ENCODE measurements at regions not wholly inside any gene's neighbourhood (a gene's known extent, or its start where the extent isn't known, plus 50 kb on each side); places are given as distances from the start of the nearest gene placed in this dataset.
"Not testable (repeated sequence)": the region's sequence is repeated elsewhere in the genome, so short reads cannot be mapped to it uniquely, and the experiment has no call there.

DNA sequence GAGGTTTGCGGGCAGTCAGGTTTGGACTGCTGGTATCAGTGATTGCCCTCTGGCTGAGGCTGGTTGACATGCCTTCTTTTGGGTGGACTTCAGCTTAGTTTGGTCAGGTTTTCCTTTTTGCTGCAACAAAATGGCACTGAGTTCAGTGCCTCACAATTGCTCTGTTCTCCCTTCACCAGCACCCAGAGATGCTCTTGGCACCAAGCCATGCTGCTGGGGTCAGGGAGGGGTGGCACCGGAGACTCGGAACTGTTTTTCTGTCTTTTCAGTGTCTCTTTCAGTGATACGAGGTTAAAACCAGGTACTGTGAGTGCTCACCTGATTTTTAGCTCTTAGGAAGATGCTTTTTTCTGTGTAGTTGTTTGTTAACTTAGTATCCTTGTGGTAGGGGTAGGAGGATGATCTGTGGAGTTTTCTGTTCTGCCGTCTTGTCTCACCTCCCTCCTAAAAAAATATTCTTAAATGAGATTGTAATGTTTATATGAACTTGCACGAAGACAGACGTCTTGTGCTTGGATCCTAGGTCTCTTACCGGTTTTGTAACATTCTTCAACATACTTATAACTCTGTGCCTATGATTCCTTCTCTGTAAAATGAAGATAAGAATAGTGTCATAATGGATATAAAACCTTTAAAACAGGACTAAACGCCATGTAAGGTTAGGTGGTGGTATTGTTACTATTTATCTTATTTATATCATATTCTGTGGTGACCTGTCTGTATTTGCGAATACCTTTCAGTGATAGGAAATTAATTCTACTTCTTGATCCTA is 160.6 kb downstream of the POTEM start:
- DNase-seq; H3K9me3 ChIP-seq; H3K4me1 ChIP-seq; H3K27ac ChIP-seq; H3K36me3 ChIP-seq; H3K27me3 ChIP-seq; intact Hi-C loops (cut with DNase I; ENCODE audit: low total_unique reads); H3K4me3 ChIP-seq: not testable (repeated sequence)
- 68 to 80% (median 75%) methylated on average over 9 to 10 of the region's 10 CpGs for WGBS, 5 donors

GRCh38 chr14:19131553-19131952 is 164.3 kb downstream of the POTEM start:
- DNase-seq; H3K27ac ChIP-seq; H3K9me3 ChIP-seq; intact Hi-C loops (cut with DNase I; ENCODE audit: low total_unique reads); H3K36me3 ChIP-seq; H3K4me3 ChIP-seq; H3K4me1 ChIP-seq; H3K27me3 ChIP-seq: not testable (repeated sequence)
- 88 to 100% (median 92%) methylated on average over 1 to 2 of the region's 12 CpGs; no CpG with 5 or more reads in 2 of the 5 donors for WGBS, 5 donors

DNA sequence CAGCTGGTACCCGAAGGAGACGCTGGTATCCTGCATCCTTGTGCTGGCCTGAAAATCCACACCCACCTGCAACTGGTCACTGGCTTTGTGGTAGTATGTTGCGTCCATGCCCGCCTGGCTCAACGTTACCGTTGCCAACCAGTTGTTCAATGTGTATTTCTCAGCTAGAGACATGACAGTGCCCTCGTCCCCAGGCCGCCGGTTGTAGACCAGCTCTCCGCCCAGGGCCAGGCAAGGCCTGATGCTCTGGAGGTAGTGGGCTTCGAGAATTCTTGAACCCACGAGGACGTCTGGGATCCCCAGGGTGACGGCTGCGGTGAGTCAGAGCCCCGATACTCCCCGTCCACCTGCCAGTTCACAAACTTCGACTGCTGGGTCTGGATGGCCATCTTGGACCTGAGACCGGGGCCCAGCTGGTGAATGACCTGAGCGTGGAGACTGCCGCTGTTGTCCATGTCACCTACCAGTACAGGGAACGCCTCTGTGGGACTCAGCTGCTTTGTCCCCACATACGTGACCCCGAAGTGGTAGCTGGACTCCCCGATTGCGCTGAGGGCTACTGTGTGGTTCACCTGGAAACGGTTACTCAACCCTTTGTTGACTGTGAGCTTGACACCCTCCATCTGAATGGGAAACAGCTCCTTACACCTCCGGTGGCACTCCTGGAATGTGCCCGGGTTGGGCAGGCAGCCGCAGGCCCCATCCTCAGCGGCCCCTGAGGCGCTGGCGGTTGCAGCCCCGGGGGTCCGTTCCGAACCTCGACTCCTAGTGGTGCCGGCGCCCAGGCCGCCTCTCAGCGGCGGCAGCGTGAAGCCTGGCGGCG is 165.0 kb downstream of the POTEM start:
- H3K9me3 ChIP-seq; H3K4me1 ChIP-seq; intact Hi-C loops (cut with DNase I; ENCODE audit: low total_unique reads); H3K4me3 ChIP-seq; H3K36me3 ChIP-seq; H3K27ac ChIP-seq; H3K27me3 ChIP-seq; DNase-seq: not testable (repeated sequence)
- 84 to 90% (median 89%) methylated on average over 7 to 29 of the region's 45 CpGs; no CpG with 5 or more reads in 2 of the 5 donors for WGBS, 5 donors

- H3K4me3 ChIP-seq; H3K36me3 ChIP-seq; H3K9me3 ChIP-seq; H3K27ac ChIP-seq; intact Hi-C loops (cut with DNase I; ENCODE audit: low total_unique reads); DNase-seq; H3K27me3 ChIP-seq; H3K4me1 ChIP-seq: not testable (repeated sequence)
- 94% methylated on average over 3 of the region's 22 CpGs; no CpG with 5 or more reads in 4 of the 5 donors for WGBS, 5 donors
These were observed 165.5 kb downstream of the POTEM start for GRCh38 chr14:19132836-19133120.

DNA sequence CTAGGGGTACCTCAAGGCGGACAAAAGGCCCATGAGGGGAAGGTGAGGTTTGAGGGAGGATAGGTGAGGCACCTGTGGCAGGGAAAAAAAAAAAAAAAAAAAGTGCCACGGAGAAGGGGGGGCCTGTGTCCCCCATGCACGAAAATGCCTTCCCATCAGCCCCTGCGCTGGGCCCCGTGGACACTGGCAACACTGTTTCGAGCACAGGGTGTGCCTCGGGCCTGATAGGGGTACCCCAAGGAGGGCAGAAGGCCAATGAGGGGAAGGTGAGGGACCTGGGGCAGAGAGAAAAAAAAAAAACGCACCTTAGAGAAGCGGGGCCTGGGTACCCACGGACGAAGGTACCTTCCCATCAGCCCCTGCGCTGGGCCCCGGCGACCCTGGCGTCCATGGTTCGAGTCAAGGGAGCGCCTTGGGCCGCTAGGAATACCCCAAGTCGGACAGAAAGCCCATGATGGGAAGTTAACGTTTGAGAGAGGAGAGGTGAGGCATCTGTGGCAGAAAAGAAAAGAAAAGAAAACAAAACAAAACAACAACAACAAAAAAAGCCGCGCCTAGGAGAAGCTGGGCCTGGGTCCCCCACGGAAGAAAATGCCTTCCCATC is 190.0 kb downstream of the POTEM start:
- 69 to 78% (median 71%) methylated on average over 2 to 14 of the region's 23 CpGs for WGBS, 5 donors
- DNase-seq; H3K4me1 ChIP-seq; H3K36me3 ChIP-seq; H3K27ac ChIP-seq; intact Hi-C loops (cut with DNase I; ENCODE audit: low total_unique reads); H3K27me3 ChIP-seq; H3K4me3 ChIP-seq: not testable (repeated sequence)
- H3K9me3 ChIP-seq = peaks cover 0 to 17% (median 4%) of the 10 kb centered on the region in 4 donors

DNA sequence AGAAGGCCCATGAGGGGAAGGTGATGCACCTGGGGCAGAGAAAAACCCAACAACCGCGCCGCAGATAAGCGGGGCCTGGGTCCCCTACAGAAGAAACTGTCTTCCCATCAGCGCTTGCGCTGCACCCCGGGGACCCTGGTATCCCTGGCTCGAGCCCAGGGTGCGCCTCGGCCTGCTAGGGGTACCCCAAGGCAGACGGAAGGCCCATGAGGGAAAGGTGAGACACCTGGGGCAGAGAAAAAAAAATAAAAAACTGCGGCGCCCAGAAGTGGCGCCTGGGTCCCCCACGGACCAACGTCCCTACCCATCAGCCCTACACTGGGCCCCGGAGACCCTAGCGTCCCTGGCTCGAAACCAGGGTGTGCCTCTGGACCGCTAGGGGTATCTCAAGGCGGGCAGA is 190.8 kb downstream of the POTEM start:
- not testable (repeated sequence) for DNase-seq
- WGBS, 5 donors = 75 to 81% (median 77%) methylated on average over 10 to 17 of the region's 21 CpGs
- H3K9me3 ChIP-seq = peaks cover 0 to 20% (median 4%) of the 10 kb centered on the region in 4 donors

DNA sequence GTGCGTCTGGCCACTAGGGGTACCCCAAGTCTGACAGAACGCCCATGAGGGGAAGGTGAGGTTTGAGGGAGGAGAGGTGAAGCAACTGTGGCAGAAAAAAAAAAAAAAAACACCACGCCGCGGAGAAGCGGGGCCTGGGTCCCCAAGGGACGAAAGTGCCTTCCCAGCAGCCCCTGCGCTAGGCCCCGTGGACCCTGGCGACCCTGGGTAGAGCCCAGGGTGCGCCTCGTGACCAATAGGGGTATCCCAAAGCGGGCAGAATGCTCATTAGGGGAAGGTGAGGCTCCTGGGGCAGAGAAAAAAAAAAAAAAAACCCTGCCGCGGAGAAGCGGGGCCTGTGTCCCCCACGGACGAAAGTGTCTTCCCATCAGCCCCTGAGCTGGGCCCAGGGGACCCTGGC is 191.4 kb downstream of the POTEM start:
- WGBS, 5 donors = 60 to 100% (median 79%) methylated on average over 1 to 16 of the region's 18 CpGs; no CpG with 5 or more reads in 1 of the 5 donors
- H3K9me3 ChIP-seq = peaks cover 0 to 20% (median 4%) of the 10 kb centered on the region in 4 donors
- H3K27ac ChIP-seq; DNase-seq; H3K27me3 ChIP-seq; H3K4me1 ChIP-seq; intact Hi-C loops (cut with DNase I; ENCODE audit: low total_unique reads); H3K4me3 ChIP-seq; H3K36me3 ChIP-seq: not testable (repeated sequence)

More for the DNA sequence above, 190.8 kb downstream of the POTEM start:
- H3K36me3 ChIP-seq; H3K4me1 ChIP-seq; H3K4me3 ChIP-seq; intact Hi-C loops (cut with DNase I; ENCODE audit: low total_unique reads); H3K27me3 ChIP-seq; H3K27ac ChIP-seq: not testable (repeated sequence)

GRCh38 chr14:19159003-19159625 is 191.9 kb downstream of the POTEM start:
- H3K4me3 ChIP-seq; H3K27me3 ChIP-seq; H3K36me3 ChIP-seq; DNase-seq; H3K27ac ChIP-seq; intact Hi-C loops (cut with DNase I; ENCODE audit: low total_unique reads); H3K4me1 ChIP-seq: not testable (repeated sequence)
- WGBS, 5 donors = 66 to 75% (median 73%) methylated on average over 11 to 23 of the region's 23 CpGs; no CpG with 5 or more reads in 1 of the 5 donors
- peaks cover 0 to 26% (median 4%) of the 10 kb centered on the region in 4 donors for H3K9me3 ChIP-seq

DNA sequence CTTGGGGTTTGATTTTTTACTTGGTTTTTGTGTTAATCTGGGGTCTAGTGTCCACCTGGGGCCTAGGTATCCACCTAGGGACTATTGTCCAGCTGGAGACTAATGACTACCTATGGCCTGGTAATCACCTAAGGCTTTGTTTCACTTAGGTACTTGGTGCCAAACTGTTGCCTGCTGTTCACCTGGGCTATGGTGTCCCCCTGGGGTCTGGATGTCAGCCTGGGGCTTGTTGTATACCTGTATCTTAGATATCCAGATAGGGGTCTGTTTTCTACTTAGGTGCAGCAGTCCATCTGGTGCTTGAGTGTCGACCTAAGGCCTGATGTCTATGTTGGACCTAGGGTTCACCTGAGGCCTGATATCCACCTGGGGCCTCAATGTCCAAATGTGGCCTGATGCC is 193.1 kb downstream of the POTEM start:
- 80% methylated on average over 1 of the region's 1 CpG; no CpG with 5 or more reads in 4 of the 5 donors for WGBS, 5 donors
- H3K27me3 ChIP-seq; H3K27ac ChIP-seq; H3K4me3 ChIP-seq; intact Hi-C loops (cut with DNase I; ENCODE audit: low total_unique reads); H3K36me3 ChIP-seq; H3K4me1 ChIP-seq; DNase-seq: not testable (repeated sequence)
- peaks cover 0 to 30% (median 4%) of the 10 kb centered on the region in 4 donors for H3K9me3 ChIP-seq

- H3K4me3 ChIP-seq; DNase-seq; H3K27ac ChIP-seq; H3K27me3 ChIP-seq; intact Hi-C loops (cut with DNase I; ENCODE audit: low total_unique reads); H3K4me1 ChIP-seq; H3K36me3 ChIP-seq: not testable (repeated sequence)
- 75 to 80% (median 77%) methylated on average over 5 to 6 of the region's 6 CpGs for WGBS, 5 donors
- peaks cover 0 to 34% (median 4%) of the 10 kb centered on the region in 4 donors for H3K9me3 ChIP-seq
These were observed 194.2 kb downstream of the POTEM start for GRCh38 chr14:19161251-19162033.
